Ovary (tissue), 3 donors: ENCODE measurements at regions not wholly inside any gene's neighbourhood (a gene's known extent, or its start where the extent isn't known, plus 50 kb on each side); places are given as distances from the start of the nearest gene placed in this dataset.

Source experiments
- POLR2A ChIP-seq: fragments of 450-650 bp; IDR thresholded peaks from one replicate; pipeline ENCODE4 v1.6.1; 2017; ENCODE audit warnings: antibody characterized with exemption, mild to moderate bottlenecking, moderate library complexity
- TF ChIP-seq, protein P1 (sequence below), 3 donors: fragments of 450-650 bp in 2 of 3; fragments of 200-600 bp in 1 of 3; IDR thresholded peaks; one replicate each; pipeline versions ENCODE4 v1.5.1 to v1.8.0; 2016 to 2022; ENCODE audit warnings: antibody characterized with exemption in 3 of 3, mild to moderate bottlenecking in 1 of 3
- donor health status: DM: no; HTN: no; CAD: no.

DNA sequence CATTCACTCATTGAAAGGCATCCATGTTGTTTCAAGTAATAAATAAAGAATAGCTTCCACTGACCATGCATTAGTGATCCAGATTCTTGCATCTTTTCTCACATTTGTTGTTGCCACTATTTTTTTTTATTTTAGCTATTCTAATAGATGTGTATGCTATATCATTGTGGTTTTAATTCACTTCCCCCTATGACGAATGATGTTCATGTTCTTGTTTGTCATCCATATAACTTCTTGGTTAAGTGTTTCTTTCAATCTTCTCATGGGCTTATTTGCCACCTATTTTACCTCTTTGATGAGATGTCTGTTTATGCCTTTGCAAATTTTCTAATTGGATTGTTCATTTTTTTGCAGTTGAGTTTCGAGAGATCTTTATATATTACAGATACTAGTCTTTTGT lies 681.2 kb downstream of the HDGFL1 start:
- TF ChIP-seq POLR2A = no peak
- TF ChIP-seq, protein P1, sequence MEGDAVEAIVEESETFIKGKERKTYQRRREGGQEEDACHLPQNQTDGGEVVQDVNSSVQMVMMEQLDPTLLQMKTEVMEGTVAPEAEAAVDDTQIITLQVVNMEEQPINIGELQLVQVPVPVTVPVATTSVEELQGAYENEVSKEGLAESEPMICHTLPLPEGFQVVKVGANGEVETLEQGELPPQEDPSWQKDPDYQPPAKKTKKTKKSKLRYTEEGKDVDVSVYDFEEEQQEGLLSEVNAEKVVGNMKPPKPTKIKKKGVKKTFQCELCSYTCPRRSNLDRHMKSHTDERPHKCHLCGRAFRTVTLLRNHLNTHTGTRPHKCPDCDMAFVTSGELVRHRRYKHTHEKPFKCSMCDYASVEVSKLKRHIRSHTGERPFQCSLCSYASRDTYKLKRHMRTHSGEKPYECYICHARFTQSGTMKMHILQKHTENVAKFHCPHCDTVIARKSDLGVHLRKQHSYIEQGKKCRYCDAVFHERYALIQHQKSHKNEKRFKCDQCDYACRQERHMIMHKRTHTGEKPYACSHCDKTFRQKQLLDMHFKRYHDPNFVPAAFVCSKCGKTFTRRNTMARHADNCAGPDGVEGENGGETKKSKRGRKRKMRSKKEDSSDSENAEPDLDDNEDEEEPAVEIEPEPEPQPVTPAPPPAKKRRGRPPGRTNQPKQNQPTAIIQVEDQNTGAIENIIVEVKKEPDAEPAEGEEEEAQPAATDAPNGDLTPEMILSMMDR (IDR thresholded peaks at IDR 0.05) = no peak
